ENCODE measurements at regions not wholly inside any gene's neighbourhood (a gene's known extent, or its start where the extent isn't known, plus 50 kb on each side); places are given as distances from the start of the nearest gene placed in this dataset.

DNA sequence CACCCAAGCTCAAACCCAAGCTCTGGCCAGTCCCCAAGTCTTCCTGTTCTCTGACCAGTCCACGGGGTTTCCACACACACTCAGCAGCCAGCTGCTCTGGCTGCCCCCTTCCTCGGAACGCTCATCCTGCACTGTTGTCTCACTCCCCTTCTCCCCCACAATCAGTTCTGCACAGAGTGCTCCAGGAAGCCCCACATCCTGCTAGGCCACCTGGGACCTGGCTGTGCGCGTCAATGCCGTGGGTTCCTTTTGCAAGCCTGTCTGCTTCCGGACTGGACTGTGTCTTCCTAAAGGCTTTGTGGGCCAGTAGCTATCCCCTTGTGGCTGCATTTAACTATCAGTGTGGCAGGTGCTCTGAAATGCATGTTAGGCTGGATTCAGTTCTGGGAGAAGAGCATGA is 605.0 kb upstream of the RAB6C start:
- Histone ChIP-seq H3K27ac (no peak overlapping the region), H3K4me3 (no peak overlapping the region)
- DNase-seq (ENCODE audit: low spot score) = no peak
- TF ChIP-seq, protein P1, sequence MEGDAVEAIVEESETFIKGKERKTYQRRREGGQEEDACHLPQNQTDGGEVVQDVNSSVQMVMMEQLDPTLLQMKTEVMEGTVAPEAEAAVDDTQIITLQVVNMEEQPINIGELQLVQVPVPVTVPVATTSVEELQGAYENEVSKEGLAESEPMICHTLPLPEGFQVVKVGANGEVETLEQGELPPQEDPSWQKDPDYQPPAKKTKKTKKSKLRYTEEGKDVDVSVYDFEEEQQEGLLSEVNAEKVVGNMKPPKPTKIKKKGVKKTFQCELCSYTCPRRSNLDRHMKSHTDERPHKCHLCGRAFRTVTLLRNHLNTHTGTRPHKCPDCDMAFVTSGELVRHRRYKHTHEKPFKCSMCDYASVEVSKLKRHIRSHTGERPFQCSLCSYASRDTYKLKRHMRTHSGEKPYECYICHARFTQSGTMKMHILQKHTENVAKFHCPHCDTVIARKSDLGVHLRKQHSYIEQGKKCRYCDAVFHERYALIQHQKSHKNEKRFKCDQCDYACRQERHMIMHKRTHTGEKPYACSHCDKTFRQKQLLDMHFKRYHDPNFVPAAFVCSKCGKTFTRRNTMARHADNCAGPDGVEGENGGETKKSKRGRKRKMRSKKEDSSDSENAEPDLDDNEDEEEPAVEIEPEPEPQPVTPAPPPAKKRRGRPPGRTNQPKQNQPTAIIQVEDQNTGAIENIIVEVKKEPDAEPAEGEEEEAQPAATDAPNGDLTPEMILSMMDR (IDR thresholded peaks at IDR 0.05) = no peak

DNA sequence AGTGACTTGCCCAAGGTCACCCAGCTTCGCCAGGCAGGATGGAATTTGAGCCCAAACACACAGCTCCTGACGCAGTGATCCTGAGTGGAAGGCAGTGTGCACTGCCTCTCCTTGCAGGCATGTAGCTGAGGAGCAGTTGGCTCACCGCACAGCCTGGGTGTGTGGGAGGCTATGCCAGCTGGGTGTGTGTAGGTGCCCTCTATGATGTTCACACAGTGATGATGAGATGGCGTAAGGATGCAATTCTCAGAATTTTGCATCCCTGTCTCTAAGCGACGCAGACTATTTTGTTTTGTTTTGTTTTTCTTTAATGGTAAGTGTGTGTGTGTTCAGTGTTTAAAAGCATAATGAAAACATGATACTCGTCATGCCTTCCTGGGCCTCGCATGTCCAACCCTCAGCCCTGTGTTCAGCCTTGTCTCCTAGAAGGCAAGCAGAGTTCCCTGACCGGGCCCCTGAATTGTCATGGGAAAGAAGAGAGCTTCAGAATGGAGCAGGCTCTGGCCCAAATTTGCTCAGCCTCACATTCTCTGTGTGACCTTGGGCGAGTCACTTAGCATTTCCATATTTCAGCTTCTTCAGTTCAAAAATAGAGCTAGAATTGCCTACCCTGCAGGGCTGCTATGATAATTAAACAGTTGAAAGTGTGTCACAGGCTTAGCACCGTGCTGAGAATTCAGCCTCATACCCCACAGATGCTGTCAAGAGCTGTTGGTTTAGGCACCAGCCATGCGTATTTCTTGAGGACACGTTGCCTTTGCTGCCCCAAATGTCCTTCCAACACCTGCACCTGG is 603.6 kb upstream of the RAB6C start:
- H3K27ac ChIP-seq = no peak overlapping the region
- TF ChIP-seq, protein P1 (IDR thresholded peaks at IDR 0.05) = no peak
- no peak overlapping the region for H3K4me3 ChIP-seq
- DNase-seq (ENCODE audit: low spot score) = no peak

DNA sequence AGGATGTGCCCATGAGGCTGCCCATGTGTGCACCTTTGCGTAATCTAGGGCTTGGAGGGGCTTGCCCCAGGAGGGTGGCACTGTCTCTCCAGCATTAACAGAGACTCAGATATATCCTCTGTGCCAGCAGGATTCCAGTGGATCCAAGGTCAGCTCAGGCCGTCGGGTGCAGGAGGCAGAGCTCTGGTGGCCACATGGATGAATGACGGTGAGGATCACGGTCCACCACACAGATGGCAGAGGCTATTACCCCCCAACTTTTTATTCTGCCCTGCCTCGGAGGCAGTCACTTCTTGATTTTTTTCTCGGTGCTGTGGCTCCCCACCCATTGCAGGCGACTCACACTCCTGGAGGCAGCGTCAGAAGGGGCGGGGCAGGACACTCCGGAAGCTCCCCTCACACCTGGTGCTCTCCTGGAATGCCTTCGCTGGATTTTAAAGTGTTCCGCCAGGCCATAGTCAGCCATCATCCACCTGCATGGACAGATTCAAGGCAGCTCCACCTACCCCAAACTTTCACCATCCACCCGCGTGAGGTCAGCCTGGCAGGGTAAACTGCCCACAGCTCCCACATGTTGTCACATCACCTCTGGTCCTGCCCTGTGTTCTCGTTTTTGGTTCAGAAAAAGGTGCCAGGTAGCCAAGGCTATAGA is 602.9 kb upstream of the RAB6C start:
- DNase-seq (ENCODE audit: low spot score) = no peak
- TF ChIP-seq, protein P1 (IDR thresholded peaks at IDR 0.05) = no peak
- H3K4me3 ChIP-seq = no peak overlapping the region
- H3K27ac ChIP-seq = no peak overlapping the region

DNA sequence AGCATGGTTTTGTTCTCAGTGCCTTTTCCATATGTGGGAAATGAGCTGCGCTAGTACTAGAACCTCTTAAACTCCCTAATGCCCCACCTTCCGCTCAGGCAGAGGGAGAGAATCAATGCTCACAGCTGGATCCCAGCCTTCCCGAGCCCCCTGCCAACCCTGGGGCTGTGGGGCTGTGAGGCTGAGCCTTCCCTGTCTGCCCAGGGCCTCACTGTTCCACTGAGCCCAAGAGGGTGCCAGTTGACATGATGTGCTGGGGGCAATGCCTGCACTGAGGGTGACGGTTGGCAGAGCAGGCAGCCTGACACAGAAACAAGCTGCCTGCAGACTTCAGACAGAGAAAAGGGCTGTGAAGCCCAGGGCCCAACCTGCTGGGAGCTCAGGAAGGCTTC is 602.4 kb upstream of the RAB6C start:
- TF ChIP-seq, protein P1 (IDR thresholded peaks at IDR 0.05) = no peak
- Histone ChIP-seq H3K27ac (no peak overlapping the region), H3K4me3 (no peak overlapping the region)
- DNase-seq (ENCODE audit: low spot score) = no peak

- Histone ChIP-seq H3K4me3 (no peak overlapping the region), H3K27ac (no peak overlapping the region)
- no peak for DNase-seq (ENCODE audit: low spot score)
- TF ChIP-seq, protein P1 (IDR thresholded peaks at IDR 0.05) = no peak
These were observed 601.3 kb upstream of the RAB6C start for GRCh38 chr2:129378186-129378585.

- no peak for DNase-seq (ENCODE audit: low spot score)
- Histone ChIP-seq H3K27ac (no peak overlapping the region), H3K4me3 (no peak overlapping the region)
- TF ChIP-seq, protein P1 (IDR thresholded peaks at IDR 0.05) = no peak
These were observed 600.1 kb upstream of the RAB6C start for GRCh38 chr2:129379411-129379810.

DNA sequence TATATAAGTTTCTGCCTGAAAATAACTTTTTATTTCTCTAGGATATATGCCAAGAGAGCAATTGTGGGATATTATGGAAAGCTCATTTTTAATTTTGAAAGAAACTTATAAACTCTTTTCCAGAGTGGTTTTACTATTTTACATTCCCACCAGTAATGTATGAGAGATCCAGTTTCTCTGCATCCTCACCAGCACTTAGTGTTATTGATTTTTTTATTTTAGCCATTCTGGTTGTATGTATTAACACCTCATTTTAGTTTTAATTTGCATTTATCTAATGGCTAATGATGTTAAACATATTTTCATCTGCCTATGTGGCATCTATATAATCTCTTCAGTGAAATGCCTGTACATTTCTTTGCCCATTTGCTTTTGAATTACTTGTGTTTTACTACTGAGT is 597.7 kb upstream of the RAB6C start:
- TF ChIP-seq, protein P1 (IDR thresholded peaks at IDR 0.05) = no peak
- DNase-seq (ENCODE audit: low spot score) = no peak
- no peak overlapping the region for H3K4me3 ChIP-seq
- no peak overlapping the region for H3K27ac ChIP-seq

All from coronary artery (tissue), 2 donors.